H9 (cell line): ENCODE measurements at regions not wholly inside any gene's neighbourhood (a gene's known extent, or its start where the extent isn't known, plus 50 kb on each side); places are given as distances from the start of the nearest gene placed in this dataset.

Experiments
- DNase-seq: peaks from one replicate; pipeline ENCODE4 v3.0.0-alpha.2; 2017
- H2AFZ ChIP-seq: one replicate; pipeline ENCODE4 v1.6.1; 2013; ENCODE audit warnings: mild to moderate bottlenecking, low read length, control low read depth, moderate library complexity
- H2AK5ac ChIP-seq: 2 replicates; pipeline ENCODE4 v1.6.1; 2013; ENCODE audit warnings: low read length, control low read depth, mixed read lengths; ENCODE audit not compliant: insufficient read length
- H2BK120ac ChIP-seq: one replicate; pipeline ENCODE4 v1.6.1; 2013; ENCODE audit warnings: low read depth, mild to moderate bottlenecking, low read length, control low read depth, inconsistent platforms; ENCODE audit not compliant: poor library complexity, severe bottlenecking
- H2BK12ac ChIP-seq: 2 replicates; pipeline ENCODE4 v1.6.1; 2013; ENCODE audit warnings: low read length, control low read depth, mixed read lengths, low read depth; ENCODE audit not compliant: insufficient read length
- H2BK15ac ChIP-seq: 2 replicates; pipeline ENCODE4 v1.6.1; 2013; ENCODE audit warnings: low read depth, low read length, control low read depth
- H2BK20ac ChIP-seq: one replicate; pipeline ENCODE4 v1.6.1; 2013; ENCODE audit warnings: low read depth, mild to moderate bottlenecking, low read length, control low read depth, inconsistent platforms; ENCODE audit not compliant: poor library complexity, severe bottlenecking
- H2BK5ac ChIP-seq: 2 replicates; pipeline ENCODE4 v1.6.1; 2013; ENCODE audit warnings: low read length, control low read depth, mixed read lengths; ENCODE audit not compliant: insufficient read length
- H3K14ac ChIP-seq: 2 replicates; pipeline ENCODE4 v1.6.1; 2013; ENCODE audit warnings: low read length, control low read depth; ENCODE audit not compliant: insufficient read depth
- H3K18ac ChIP-seq: 2 replicates; pipeline ENCODE4 v1.6.1; 2013; ENCODE audit warnings: low read depth, mild to moderate bottlenecking, mixed read lengths, low read length, control low read depth; ENCODE audit not compliant: insufficient read length
- H3K23ac ChIP-seq: 2 replicates; pipeline ENCODE4 v1.6.1; 2013; ENCODE audit warnings: low read length, control low read depth, mixed read lengths, low read depth; ENCODE audit not compliant: insufficient read length
- H3K23me2 ChIP-seq: 2 replicates; pipeline ENCODE4 v1.6.1; 2013; ENCODE audit warnings: low read depth, mild to moderate bottlenecking, mixed read lengths, low read length, control low read depth; ENCODE audit not compliant: insufficient read length, poor library complexity, severe bottlenecking
- H3K27ac ChIP-seq: 2 replicates; pipeline ENCODE4 v1.5.1; 2013; ENCODE audit warnings: low read length, control low read depth, mixed read lengths, low read depth; ENCODE audit not compliant: insufficient read length
- H3K27me3 ChIP-seq: 2 replicates; pipeline ENCODE4 v1.6.1; 2013; ENCODE audit warnings: low read length, control low read depth, inconsistent platforms; ENCODE audit not compliant: insufficient read depth
- H3K4ac ChIP-seq: 2 replicates; pipeline ENCODE4 v1.6.1; 2013; ENCODE audit warnings: low read depth, mild to moderate bottlenecking, control low read depth, inconsistent platforms, low read length, moderate library complexity
- H3K4me1 ChIP-seq: 2 replicates; pipeline ENCODE4 v1.6.1; 2013; ENCODE audit warnings: low read length, control low read depth, inconsistent platforms; ENCODE audit not compliant: insufficient read depth
- H3K4me2 ChIP-seq: 2 replicates; pipeline ENCODE4 v1.6.1; 2013; ENCODE audit warnings: low read length, control low read depth, mixed read lengths; ENCODE audit not compliant: insufficient read length, insufficient read depth
- H3K56ac ChIP-seq: 2 replicates; pipeline ENCODE4 v1.6.1; 2013; ENCODE audit warnings: low read depth, mild to moderate bottlenecking, mixed read lengths, low read length, control low read depth; ENCODE audit not compliant: insufficient read length
- H3K79me1 ChIP-seq: 2 replicates; pipeline ENCODE4 v1.6.1; 2013; ENCODE audit warnings: low read depth, mild to moderate bottlenecking, moderate library complexity, low read length, control low read depth, inconsistent platforms; ENCODE audit not compliant: insufficient read depth, poor library complexity, severe bottlenecking
- H3K79me2 ChIP-seq: 2 replicates; pipeline ENCODE4 v1.6.1; 2013; ENCODE audit warnings: low read length, control low read depth, inconsistent platforms; ENCODE audit not compliant: insufficient read depth
- H3K9ac ChIP-seq: 2 replicates; pipeline ENCODE4 v1.6.1; 2013; ENCODE audit warnings: low read length, control low read depth, mixed read lengths; ENCODE audit not compliant: insufficient read length; ENCODE audit errors: extremely low read depth
- H3K9me3 ChIP-seq: one replicate; pipeline ENCODE4 v1.6.1; 2013; ENCODE audit warnings: low read depth, low read length, inconsistent platforms; ENCODE audit not compliant: control insufficient read depth
- H3T11ph ChIP-seq: one replicate; pipeline ENCODE4 v1.6.1; 2013; ENCODE audit warnings: mild to moderate bottlenecking, low read length, control low read depth, inconsistent platforms
- H4K20me1 ChIP-seq: one replicate; pipeline ENCODE4 v1.6.1; 2013; ENCODE audit not compliant: control insufficient read depth, insufficient read length, insufficient read depth
- H4K5ac ChIP-seq: 2 replicates; pipeline ENCODE4 v1.6.1; 2013; ENCODE audit warnings: low read depth, mild to moderate bottlenecking, mixed read lengths, low read length, control low read depth; ENCODE audit not compliant: insufficient read length
- H4K8ac ChIP-seq: replicated peaks from 2 replicates; pipeline ENCODE4 v1.6.1; 2013; ENCODE audit warnings: low read length, control low read depth, mixed read lengths, low read depth; ENCODE audit not compliant: insufficient read length
- H4K91ac ChIP-seq: 2 replicates; pipeline ENCODE4 v1.6.1; 2013; ENCODE audit warnings: low read depth, mild to moderate bottlenecking, moderate library complexity, mixed read lengths, low read length, control low read depth; ENCODE audit not compliant: insufficient read length
- H3K27ac Mint-ChIP-seq, 3 experiments: 2 replicates in 2 of 3; 3 replicates in 1 of 3; pipeline ENCODE4 v1.8.0; 2020 to 2021; ENCODE audit warnings: mixed read lengths in 3 of 3, mild to moderate bottlenecking in 1 of 3, moderate library complexity in 1 of 3
- H3K27me3 Mint-ChIP-seq: 2 replicates; pipeline ENCODE4 v1.8.0; 2021; ENCODE audit warnings: low read depth, mild to moderate bottlenecking, moderate library complexity, mixed read lengths
- H3K36me3 Mint-ChIP-seq, 3 experiments: 2 replicates in 2 of 3; 3 replicates in 1 of 3; pipeline ENCODE4 v1.8.0; 2020 to 2021; ENCODE audit warnings: low read depth in 3 of 3, mixed read lengths in 3 of 3; ENCODE audit not compliant: insufficient read depth in 1 of 3
- H3K4me1 Mint-ChIP-seq, 2 experiments: 2 replicates each; pipeline ENCODE4 v1.8.0; 2020; ENCODE audit warnings: mixed read lengths in 2 of 2
- H3K4me3 Mint-ChIP-seq, 2 experiments: 2 replicates in 1 of 2; 3 replicates in 1 of 2; pipeline ENCODE4 v1.8.0; 2020 to 2021; ENCODE audit warnings: mild to moderate bottlenecking in 2 of 2, mixed read lengths in 2 of 2, moderate library complexity in 1 of 2
- H3K9me3 Mint-ChIP-seq, 2 experiments: 2 replicates in 1 of 2; 3 replicates in 1 of 2; pipeline ENCODE4 v1.8.0; 2020; ENCODE audit warnings: mild to moderate bottlenecking in 2 of 2, mixed read lengths in 2 of 2, moderate library complexity in 1 of 2
- CTCF ChIP-seq: fragments of 200-600 bp; sonication (generic); conservative IDR thresholded peaks from 3 replicates; pipeline ENCODE4 v1.8.0; 2021; ENCODE audit warnings: antibody characterized with exemption, mild to moderate bottlenecking
- WGBS: extraction: QIAGEN DNeasy Blood & Tissue Kit; methylation state at CpG from one replicate; pipeline ENCODE4 v1.1.7; 2013; ENCODE audit warnings: missing lambda C conversion rate, low lambda C conversion rate, mixed read lengths; ENCODE audit not compliant: insufficient read length; ENCODE audit errors: extremely low coverage; 5-methylcytosine and 5-hydroxymethylcytosine counted together

- WGBS = no CpG with 5 or more reads among the region's 1 CpG
- Histone ChIP-seq H4K91ac (no peak overlapping the region), H2BK120ac (no peak overlapping the region), H4K5ac (no peak overlapping the region), H3K14ac (no peak overlapping the region), H3K79me2 (no peaks in the 10 kb centered on the region), H2BK15ac (no peak overlapping the region), H2AFZ (no peak overlapping the region), H3K18ac (no peak overlapping the region), H3K4me2 (no peak overlapping the region), H3K9ac (no peak overlapping the region), H3K79me1 (no peaks in the 10 kb centered on the region), H3T11ph (no peak overlapping the region), H3K23me2 (no peaks in the 10 kb centered on the region), H4K8ac (no peak overlapping the region), H4K20me1 (no peaks in the 10 kb centered on the region), H3K4me1 (no peaks in the 10 kb centered on the region), H3K27me3 (no peaks in the 10 kb centered on the region), H2BK12ac (no peak overlapping the region), H3K9me3 (no peaks in the 10 kb centered on the region), H2BK5ac (no peak overlapping the region), H3K4ac (no peak overlapping the region), H3K23ac (no peak overlapping the region), H2BK20ac (no peak overlapping the region), H3K56ac (no peak overlapping the region), H3K27ac (no peak overlapping the region), H2AK5ac (no peak overlapping the region)
- TF ChIP-seq CTCF = no peak
- Mint-ChIP-seq H3K27me3 (no peaks in the 10 kb centered on the region), H3K4me3 (no peak overlapping the region), H3K4me1 (no peaks in the 10 kb centered on the region), H3K36me3 (no peaks in the 10 kb centered on the region), H3K27ac (no peak overlapping the region), H3K9me3 (no peaks in the 10 kb centered on the region)
- DNase-seq = no peak
Observed at GRCh38 chr3:177444696-177445095, 247.4 kb upstream of the TBL1XR1 start.
